ENCODE measurements at regions not wholly inside any gene's neighbourhood (a gene's known extent, or its start where the extent isn't known, plus 50 kb on each side); places are given as distances from the start of the nearest gene placed in this dataset.

DNA sequence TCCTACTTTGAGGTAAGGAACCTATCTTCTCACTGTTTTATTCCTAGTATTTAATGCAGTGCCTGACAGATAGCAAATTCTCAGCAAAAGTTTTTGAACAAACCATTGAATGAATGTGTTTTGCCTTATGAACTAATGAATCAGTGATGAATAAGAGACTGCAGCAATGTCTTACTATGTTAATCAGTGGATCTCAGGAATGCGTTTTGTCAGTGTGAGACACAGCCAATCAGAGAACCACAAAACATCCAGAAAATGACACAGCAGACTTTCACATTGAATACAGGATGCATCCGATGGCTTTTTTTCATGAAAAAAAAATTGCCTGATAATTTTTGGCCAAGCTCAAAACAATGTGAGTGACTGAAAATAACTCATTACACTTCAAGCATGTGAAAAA lies 270.5 kb downstream of the BMP2 start:
- dilution Hi-C loops (cut with HindIII; ENCODE audit: low sequenced_read_pairs, unreplicated experiment) = no loop called here
- Histone ChIP-seq H4K5ac (ENCODE audit: low read depth, low read length) (no peak overlapping the region), H3K4me3 (ENCODE audit: insufficient read depth, low read depth, low read length) (no peak overlapping the region), H3K27ac (ENCODE audit: insufficient read depth, low read length) (no peak overlapping the region), H3K4ac (ENCODE audit: low read depth, low read length) (no peak overlapping the region), H3K18ac (ENCODE audit: low read depth, low read length) (no peak overlapping the region), H2BK5ac (ENCODE audit: low read depth, low read length, poor library complexity, severe bottlenecking) (no peak overlapping the region), H3K36me3 (ENCODE audit: control insufficient read depth, insufficient read depth, low read length) (no peaks in the 10 kb centered on the region), H4K8ac (ENCODE audit: low read depth in 2 of 2, low read length in 2 of 2) (no peak overlapping the region), H3K9me1 (ENCODE audit: insufficient read depth, low read length) (no peaks in the 10 kb centered on the region), H2AK9ac (replicated peaks; ENCODE audit: low read depth, low read length, poor library complexity) (no peak overlapping the region), H3K23ac (ENCODE audit: low read depth, low read length) (no peak overlapping the region), H3K79me1 (ENCODE audit: low read depth in 1 of 2, low read length in 2 of 2) (no peaks in the 10 kb centered on the region), H3K9me3 (ENCODE audit: control insufficient read depth, insufficient read depth, low read length) (no peaks in the 10 kb centered on the region), H4K20me1 (ENCODE audit: insufficient read depth, low read length) (no peaks in the 10 kb centered on the region), H3K56ac (ENCODE audit: extremely low read depth, insufficient read depth, low read length) (no peak overlapping the region), H3K27me3 (ENCODE audit: control insufficient read depth, insufficient read depth, low read length) (no peaks in the 10 kb centered on the region), H2BK120ac (ENCODE audit: low read depth, low read length) (no peak overlapping the region), H3K4me2 (ENCODE audit: low read depth, low read length) (no peak overlapping the region), H2BK20ac (ENCODE audit: low read depth, low read length) (no peak overlapping the region), H2BK15ac (ENCODE audit: low read depth, low read length) (no peak overlapping the region), H3K14ac (replicated peaks; ENCODE audit: low read depth, low read length) (no peak overlapping the region), H3K4me1 (ENCODE audit: control insufficient read depth, insufficient read depth, low read length) (no peaks in the 10 kb centered on the region), H3K9ac (ENCODE audit: low read depth, low read length) (no peak overlapping the region), H2AFZ (replicated peaks; ENCODE audit: low read length, poor library complexity) (no peak overlapping the region), H4K91ac (ENCODE audit: insufficient read depth, low read depth, low read length) (no peak overlapping the region), H2AK5ac (ENCODE audit: low read depth, low read length) (no peak overlapping the region)
- no CpG with 5 or more reads among the region's 2 CpGs for WGBS, 2 experiments (ENCODE audit: extremely low coverage in 2 of 2, insufficient read length in 1 of 2)
- in situ Hi-C loops (cut with MboI; ENCODE audit: low sequenced_read_pairs) = no loop called here
- ChIA-PET CTCF (no interaction called here), POLR2A (ENCODE audit: unreplicated experiment) (no interaction called here)
- intact Hi-C loops (cut with micrococcal nuclease) = no loop called here
- ATAC-seq (ENCODE audit: low read depth) (no peak), DNase-seq (no peak)
- BruUV-seq (replicated peaks) = no TSS peak
- no peak for TF ChIP-seq CHD1 (IDR thresholded peaks at IDR 0.05; ENCODE audit: low read depth, low read length)
- TF ChIP-seq MAZ (IDR thresholded peaks at IDR 0.05; ENCODE audit: borderline replicate concordance, low read depth, low read length) = no peak
- TF ChIP-seq BHLHE40 (IDR thresholded peaks at IDR 0.05; ENCODE audit: low read depth, low read length) = no peak
- no peak for TF ChIP-seq POLR2A (IDR thresholded peaks at IDR 0.05; ENCODE audit: low read depth, low read length)
- TF ChIP-seq CEBPB (IDR thresholded peaks at IDR 0.05; ENCODE audit: low read depth, low read length) = no peak
- no peak for TF ChIP-seq SMC3 (IDR thresholded peaks at IDR 0.05; ENCODE audit: low read depth, low read length)
- TF ChIP-seq NFE2L2 (IDR thresholded peaks at IDR 0.05; ENCODE audit: low read depth, low read length) = no peak
- no peak for TF ChIP-seq MAFK (IDR thresholded peaks at IDR 0.05; ENCODE audit: low read depth, low read length)
- TF ChIP-seq RCOR1 (IDR thresholded peaks at IDR 0.05; ENCODE audit: insufficient replicate concordance, low read length) = no peak
- TF ChIP-seq, protein P1, sequence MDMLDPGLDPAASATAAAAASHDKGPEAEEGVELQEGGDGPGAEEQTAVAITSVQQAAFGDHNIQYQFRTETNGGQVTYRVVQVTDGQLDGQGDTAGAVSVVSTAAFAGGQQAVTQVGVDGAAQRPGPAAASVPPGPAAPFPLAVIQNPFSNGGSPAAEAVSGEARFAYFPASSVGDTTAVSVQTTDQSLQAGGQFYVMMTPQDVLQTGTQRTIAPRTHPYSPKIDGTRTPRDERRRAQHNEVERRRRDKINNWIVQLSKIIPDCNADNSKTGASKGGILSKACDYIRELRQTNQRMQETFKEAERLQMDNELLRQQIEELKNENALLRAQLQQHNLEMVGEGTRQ (IDR thresholded peaks at IDR 0.05; ENCODE audit: low read depth, low read length) = no peak
